SKM-1 (cell line): ENCODE measurements at regions not wholly inside any gene's neighbourhood (a gene's known extent, or its start where the extent isn't known, plus 50 kb on each side); places are given as distances from the start of the nearest gene placed in this dataset.
"Not testable (repeated sequence)": the region's sequence is repeated elsewhere in the genome, so short reads cannot be mapped to it uniquely, and the experiment has no call there.

Experiments used
- DNase-seq: peaks from one replicate; lab custom pipeline; 2025; ENCODE audit not compliant: unreplicated experiment; lab: John Stamatoyannopoulos, UW

DNA sequence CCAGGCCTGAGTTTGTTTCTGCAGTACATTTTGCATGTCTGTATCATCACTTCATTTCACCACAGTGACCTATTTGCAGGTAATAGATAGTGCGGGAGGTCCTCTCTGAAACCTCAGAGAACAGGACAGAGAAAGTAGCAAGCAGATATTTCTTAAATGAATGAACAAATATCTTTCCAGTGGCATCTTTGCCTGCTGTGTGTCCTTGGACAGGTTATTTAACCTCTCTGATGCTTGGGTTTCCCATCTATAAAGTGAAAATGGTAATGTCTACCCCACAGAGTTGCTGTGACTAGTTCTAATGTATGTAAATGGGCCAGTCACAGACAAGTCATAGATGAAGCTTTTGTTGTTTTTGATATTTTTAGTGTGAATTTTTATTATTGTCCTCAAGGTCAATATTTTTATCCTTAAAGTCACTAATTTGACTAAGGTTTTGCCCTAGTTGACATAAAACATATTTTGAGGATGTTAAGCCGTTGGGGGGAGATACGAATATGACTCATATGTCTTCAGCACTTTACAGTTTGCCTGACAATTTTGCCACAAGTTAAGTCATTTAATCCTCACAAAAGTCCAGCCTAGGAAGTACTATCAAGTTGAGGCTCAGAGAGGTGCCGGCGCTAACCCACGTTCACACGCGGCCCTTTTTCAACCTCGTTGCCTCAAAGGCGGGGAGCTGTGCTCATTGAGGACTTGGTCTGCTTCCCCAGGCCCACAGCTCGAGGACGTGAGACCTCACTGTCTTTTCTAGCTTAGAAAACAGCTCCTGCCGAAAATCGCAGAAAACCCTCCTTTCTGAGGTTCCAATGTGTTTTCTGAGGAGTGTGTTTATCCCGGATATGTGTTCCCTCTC, 126.7 kb upstream of the STX18 start:
- DNase-seq = no peak

DNA sequence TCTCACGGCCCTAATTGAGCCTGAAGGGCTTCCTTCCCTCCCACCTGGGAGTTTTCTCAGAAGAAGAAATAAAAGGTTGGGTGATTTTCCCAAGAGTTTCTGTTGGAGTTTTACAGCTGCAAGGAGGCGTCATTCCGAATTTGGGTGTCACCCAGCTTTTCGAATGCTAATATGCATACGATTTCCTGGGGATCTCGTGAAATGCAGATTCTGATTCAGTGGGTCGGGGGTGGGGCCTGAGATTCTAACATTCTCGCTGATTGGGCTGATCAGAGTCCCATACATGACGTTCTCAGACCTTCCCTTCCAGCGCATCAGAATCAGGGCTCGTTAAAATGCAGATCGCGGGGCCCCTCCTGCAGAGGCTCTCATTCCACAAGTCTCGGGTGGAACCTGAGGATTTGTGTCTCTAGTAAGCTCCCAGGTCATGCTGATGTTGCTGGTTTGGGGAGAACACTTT, 125.8 kb upstream of the STX18 start:
- DNase-seq = no peak

DNA sequence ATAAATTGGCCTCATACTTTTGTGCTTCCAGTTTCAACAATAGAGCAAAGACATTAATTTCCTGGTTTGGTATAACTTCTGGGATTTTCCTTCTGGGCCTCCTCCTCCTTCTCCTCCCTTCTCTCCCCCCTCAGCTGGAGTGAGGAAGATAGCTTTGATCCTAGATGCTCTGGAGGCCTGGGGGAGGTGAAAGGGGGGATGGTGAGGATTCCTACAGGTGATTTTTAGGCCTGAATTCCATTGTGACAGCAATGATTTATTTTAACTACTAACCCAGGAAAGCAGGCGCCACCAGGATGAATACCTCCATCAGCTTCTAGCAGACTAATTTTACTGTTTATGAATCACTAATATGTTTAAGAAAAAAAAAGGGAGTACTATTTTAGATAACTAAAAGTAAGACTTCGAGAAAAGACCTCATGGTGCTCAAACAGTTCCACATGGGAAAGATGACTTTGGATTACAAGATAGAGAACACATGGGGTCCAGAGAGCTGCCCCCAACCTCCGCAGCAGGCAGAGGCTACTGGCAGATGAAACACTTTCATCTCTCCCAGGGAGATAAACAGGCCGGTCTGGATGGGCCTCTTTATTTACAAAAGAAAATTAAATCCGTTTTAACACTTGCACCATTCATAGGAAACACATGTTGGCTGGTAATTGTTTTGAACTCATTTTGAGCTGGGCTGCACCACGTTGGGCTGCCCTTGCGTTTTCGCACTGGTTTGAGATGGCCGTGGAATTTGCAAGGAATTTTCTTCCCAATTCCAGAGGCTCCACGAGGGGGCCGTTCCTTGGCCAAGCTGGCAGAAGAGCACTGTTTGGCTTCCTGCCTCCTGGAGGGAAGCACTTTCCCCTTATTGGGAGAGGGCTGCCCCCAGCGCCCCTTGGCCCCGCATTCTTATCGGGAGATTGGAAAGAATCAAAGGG, 125.1 kb upstream of the STX18 start:
- DNase-seq = no peak

DNA sequence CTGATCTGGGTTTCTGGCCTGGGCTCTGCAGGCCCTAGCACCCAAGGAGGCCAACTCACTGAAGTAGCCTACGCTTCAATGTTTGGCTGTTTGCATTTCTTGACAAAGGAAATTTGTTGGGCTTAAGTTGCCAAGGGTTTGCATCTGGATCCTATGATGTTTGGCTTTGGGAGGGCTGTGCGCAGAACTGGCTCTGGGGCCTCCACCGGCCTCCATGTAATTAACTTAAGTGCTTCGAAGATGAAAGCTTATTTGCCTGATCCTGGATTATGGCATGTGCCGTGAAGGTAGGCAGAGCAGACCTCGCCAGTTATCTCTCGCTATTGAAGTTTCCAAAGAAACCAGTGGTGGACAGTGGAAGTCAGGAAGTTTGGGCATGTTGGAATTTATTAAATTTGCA, 124.3 kb upstream of the STX18 start:
- DNase-seq = no peak

DNA sequence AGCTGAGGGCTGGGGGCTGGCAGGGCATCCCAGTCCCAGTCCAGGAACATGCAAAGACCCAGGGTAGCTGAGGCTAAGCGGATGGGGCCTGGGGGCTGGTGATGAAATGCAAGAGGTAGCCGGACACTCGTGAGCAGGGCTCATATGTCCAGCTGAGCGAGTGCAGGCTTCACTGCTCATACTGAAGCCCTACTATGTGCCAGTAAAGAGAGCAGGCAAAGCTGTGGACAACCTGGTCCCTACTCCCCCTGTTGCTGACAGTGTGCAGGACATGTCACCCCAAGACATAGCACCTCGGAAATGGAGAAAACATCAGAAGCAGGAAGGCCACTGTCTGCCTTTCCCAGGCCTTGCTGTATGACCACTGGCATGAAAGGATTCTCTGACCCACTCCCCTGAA, 122.4 kb upstream of the STX18 start:
- no peak for DNase-seq

DNA sequence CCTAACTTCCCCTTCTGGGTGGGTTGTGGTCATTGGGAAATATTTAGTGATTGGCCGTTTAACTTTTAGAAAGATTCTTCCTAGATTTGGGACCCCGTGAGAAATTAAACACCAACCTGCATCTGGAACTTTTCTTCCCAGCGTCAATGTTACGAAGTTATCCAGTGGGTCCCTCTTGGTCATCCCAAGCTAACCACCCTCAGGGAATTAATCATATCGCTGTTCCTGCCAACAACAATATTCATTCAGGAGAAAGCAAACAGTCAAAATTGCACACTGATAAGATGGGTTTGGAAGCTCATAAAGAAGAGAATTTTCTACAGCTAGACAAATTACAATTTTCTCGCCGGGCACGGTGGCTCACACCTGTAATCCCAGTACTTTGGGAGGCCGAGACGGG, 121.2 kb upstream of the STX18 start:
- peak; percentile 18 for DNase-seq

DNA sequence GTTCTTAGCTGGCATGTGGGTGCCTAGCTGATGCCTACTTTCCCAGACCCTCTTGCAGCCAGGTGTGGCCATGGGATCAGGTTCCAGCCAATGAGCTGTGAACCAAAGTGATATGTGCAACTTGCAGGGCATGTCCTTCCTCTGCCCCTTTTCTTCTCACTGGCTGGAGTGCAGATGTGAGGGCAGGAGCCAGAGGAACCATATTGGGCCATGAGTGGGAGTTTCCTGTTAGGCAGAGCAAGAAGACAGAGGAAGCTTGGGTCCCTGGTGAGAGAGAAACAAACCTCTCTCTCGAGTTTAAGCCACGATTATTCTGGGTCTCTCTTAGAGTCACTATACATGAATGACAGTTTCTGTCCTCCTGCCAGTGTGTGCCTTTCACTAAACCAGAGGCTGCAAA, 120.4 kb upstream of the STX18 start:
- no peak for DNase-seq

DNA sequence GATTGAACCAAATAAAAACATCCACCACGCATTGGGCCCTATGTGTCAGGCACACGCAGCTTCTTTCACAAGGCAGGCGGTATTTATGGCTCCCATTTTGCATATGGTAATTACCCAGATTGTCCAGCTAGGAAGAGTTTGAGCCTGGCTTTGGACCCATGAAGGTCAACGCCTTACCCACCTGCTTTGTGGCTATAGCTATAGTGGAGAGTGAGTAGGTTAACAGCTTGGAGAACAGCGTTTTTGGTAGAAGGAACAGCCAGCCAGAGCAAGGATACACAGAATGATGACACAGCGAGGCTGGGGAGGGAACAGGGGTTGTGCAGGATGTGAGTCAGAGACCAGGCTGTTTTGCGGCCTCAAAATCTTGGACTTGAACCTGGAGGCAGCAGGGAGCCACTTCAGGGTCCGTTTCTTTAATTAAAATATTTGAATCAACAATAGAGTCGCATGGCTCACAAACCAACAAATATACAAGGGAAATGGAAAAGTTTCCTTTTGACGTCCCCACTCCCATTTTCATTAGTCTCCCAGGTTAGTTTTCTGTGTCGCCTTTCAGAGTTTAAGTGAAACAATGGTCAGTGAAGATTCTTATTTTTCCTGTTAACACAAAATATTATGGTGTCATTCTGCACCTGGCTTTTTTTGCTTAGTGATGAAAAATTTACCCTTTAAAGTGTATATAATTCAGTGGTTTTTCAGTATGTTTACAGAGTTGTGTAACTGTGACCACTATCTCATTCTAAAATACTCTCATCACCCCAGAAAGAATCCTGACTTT, 118.2 kb upstream of the STX18 start:
- DNase-seq = peak; percentile 61

DNA sequence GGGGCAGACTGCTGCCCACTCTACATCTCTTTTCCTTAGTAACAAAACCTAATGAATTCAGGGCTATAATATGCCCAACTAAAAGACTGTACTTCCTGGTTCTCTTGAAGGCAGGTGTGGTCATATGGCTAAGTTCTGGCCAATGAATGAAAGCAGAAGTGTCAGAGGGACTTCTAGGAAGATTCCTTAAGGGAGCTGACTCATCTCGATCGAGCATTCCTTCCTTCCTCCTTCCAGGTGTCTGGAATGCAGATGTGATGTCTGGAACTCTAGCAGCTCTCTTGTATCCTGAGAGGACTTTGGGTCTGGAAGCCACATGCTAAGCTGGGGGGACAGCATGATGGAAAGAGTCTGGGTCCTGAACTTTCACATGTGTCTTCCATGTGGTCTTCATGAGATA, 116.2 kb upstream of the STX18 start:
- no peak for DNase-seq

DNA sequence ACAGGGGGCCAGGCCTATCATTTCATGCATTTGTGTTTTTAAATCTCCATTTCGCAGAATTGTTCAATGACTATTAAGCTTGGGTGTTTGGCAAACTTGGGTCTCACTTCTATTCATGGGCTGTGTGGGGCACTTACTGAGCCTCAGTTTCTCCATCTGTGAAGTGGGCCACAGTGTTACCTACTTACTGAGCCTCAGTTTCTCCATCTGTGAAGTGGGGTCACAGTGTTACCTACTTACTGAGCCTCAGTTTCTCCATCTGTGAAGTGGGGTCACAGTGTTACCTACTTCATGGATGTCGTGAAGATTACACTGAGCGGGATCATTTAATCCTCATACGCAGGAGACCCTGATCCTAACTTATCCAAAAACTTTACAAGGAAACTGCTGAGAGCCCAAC, 115.1 kb upstream of the STX18 start:
- DNase-seq = no peak

DNA sequence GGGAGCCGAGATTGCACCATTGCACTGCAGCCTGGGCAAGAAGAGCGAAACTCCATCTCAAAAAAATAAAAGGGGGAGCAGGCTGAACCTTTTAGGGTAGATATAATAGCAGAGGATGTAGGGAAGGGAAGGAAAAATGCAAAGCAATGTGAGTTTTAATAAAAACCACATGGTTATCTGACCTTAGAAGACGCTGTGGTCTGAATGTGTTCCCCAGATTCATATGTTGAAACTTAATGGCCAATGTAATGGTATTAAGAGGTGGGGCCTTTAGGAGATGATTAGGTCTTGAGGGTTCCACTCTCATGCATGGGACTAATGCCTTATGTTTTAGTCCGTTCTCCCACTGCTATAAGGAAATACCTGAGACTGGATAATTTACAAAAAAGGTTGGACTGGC, 114.1 kb upstream of the STX18 start:
- no peak for DNase-seq

DNA sequence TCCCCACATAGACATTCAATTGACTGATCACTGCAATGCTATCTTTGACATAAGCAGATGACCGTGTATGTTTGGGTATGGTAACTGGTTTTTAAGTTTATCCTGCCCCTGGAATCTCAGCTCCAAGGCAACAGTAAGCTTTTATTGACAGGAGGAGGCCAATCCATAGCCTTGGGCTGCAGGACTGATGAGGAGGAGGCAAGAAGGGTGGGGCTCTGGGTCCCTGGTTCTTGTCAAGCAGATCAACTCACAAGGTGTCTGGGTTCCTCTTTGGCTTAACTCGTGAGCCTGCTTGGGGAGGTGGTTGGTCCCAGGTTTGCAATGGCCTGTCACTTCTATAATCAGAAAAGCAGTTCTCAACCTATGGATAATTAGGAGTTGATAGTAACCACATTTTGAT, 113.2 kb upstream of the STX18 start:
- DNase-seq = no peak

DNA sequence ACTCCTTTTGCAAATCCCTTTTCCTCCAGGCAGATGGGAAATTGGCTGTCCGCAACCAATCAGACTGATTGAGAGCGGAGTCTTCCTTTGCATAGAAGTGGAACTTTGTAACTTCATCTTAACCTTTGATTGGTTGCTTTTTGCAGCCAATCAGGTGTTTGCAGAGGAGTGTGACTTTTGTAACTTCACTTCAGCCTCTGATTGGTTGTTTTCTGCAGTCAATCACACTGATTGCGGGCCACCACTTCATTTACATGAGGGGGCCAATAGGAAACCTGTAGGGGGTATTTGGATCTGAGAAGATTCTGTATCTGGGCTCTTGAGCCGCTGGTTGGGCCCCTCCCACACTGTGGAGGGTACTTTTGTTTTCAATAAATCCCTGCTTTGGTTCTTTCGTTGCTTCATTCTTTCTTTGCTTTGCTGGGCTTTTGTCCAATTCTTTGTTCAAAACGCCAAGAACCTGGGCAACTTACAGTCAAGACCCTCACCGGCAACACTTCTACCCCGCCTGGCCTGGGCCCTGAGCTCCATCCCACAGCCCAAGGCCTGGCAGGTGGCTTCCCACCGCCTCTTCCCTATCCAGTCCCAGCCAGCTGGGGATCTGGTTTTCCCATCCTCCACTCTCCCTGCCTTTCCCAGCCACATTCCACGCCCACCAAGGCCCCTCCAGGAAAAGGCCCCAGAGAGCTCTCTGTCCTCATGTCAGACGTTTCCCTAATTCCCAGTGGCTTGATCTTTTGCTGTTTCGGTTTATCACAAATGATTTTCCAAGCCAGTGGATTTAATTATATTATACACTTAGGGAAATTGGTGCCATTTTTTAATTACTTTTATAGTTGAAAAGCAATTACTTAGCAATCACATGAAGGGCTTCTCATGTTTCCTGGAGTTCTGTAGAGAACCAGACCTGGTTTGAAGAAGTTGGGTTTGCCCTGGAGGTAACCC, 110.2 kb upstream of the STX18 start:
- no peak for DNase-seq

DNA sequence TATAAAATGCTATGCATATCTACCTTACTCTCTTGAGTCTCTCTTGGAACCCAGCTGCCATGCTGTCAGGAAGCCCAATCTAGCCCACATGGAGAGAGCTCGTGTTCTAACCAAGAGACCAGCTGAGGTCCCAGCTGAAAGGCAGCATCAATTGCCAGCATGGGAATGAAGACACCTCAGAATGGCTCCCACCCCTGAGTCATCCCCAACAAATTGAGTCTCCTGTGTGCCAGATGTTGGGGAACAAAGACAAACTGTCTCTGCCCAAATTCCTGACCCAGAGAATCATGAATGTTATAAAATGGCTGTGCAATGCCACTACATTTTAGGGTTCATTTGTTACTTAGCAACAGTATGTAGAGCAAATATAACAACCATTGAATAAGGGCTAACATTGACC, 105.2 kb upstream of the STX18 start:
- no peak for DNase-seq

DNA sequence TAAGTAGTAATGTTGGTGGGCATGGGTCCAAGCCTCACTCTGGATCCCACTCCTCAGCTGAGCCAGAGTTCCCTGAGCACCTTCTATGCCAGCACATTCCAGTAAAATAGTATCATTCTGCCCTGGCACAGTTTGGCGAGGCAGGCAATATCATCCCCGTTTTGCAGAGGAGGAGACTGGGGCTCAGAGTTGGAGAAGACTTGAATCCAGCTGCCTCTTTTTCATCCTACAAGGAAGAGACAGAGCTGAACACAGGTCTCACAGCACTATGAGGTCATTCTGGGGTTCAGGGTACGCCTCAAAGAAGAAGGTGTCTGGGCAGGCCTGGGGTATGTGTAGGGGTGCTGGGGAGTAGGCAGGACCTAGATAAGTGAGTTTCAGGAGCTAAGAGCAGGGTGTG, 103.9 kb upstream of the STX18 start:
- DNase-seq = no peak

DNA sequence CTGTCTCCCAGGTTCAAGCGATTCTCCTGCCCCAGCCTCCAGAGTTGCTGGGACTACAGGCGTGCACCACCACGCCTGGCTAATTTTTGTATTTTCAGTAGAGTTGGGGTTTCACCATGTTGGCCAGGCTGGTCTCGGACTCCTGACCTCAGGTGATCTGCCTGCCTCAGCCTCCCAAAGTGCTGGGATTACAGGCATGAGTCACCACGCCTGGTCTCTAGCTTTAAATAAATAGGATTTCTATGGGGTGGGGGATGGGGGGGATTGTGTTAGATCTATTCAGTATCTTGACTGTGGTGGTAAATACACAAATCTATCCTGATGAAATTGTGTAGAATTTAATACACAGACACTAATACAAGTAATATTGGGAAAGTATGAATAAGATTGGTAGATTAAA, 102.4 kb upstream of the STX18 start:
- DNase-seq = not testable (repeated sequence)

DNA sequence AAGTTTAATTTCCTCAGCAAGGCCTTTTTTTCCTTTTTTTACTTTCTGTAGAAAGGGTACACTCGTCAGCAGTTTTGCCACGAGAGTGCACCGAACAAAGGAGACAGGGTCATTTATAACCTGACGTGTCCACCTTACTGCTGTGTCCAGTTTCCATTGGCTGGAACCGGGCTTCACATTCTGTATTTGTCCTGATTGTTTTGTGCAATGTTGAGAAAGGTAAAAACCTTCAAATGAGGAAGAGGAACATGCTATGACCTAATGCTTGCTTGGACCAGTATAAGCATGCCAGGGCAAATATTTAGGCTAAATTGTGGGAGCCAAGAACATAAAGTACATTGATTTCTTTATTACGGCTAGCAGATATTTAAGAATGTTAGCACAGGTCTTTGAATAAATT, 101.9 kb upstream of the STX18 start:
- not testable (repeated sequence) for DNase-seq

DNA sequence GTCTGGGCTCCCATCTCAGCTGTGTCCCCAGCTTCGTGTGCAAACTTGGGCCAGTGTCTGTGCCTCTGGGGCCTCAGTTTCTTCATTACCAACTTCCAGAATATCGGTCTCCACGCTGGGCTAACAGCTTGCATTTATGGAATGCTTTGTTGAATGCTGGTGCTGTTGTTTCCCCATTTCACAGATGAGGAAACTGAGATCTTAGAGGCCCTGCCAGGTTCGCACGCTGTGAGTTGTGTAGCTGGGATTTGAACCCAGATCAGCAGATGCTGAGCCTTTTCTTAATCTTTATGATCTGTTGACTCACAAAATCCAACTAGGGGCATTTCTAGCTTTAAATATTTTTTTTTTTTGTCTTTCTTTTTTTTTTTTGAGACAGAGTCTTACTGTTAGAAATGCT, 101.5 kb upstream of the STX18 start:
- DNase-seq = no peak

DNA sequence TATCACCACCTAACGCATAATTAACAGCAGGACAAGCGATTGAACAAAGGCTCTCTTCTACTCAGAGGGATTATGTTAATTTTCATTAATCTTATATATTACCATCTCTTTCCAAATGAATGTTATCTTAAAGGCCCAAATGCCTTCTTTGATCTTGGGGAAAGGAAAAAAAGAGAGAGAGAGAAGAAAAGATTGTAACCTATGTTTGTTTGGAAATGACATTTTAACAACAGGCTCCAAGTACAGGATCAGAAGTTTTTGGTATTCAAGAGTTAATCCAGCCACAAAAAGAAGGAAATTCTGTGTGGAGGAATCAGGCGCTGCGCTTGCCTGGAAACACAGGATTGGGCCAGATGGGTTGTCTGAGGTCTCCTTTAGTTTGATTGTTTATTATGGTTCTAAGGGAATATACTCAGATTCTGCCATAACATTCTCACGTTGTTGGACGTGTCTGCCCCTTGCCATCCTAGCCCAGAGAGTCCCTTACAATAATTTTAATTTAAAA, 100.7 kb upstream of the STX18 start:
- no peak for DNase-seq
